ENCODE measurements at regions not wholly inside any gene's neighbourhood (a gene's known extent, or its start where the extent isn't known, plus 50 kb on each side); places are given as distances from the start of the nearest gene placed in this dataset.

DNA sequence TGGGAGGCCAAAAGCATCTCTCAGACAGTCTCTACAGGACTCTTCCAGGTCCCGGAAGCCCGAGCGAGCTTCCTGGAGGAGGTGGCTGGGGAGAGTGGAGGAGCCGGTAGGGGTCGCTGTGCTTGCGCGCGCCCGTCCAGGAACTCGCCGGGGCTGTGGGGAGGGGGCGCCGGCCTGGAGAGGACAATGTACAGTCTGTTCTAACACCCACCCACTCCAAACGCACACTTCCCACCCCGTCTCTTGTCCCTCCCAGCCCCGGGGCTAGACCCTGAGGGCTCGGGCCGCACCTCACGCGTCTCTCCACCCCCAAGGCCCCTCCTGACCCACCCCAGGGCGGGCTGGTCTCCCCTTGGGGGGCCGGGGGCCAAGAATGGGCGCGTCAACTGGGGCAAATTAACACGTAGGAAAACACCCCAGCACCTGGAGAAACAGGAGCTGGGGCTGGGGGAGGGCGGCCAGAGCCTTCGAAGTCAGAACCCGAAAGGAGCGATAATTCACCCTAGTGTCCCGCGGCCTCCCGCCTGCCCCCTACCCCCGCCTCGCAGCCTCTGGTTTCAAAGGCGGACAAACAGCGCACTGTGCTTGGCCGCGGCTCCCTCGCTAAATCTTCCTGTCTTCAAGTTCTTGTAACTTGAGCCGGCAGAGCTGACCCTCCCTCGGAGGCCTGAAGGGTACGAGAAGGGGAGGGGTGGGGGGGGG lies 103.2 kb upstream of the FOXP4 start:
- DNase-seq: peak; percentile 22
- H3K4me1 Mint-ChIP-seq: peaks cover 42% of the 10 kb centered on the region
- ChIA-PET POLR2A (interaction anchor here (0.5 kb wide), 1 partner anchor 439 kb away, joined by 3 read pairs; no protein-coding TSS in a partner anchor), CTCF (interaction anchor here (1.0 to 2.0 kb wide), 3 partner anchors 17 to 22 kb away, joined by 3 to 6 read pairs (median 4); no protein-coding TSS in a partner anchor)
- no peaks in the 10 kb centered on the region for H3K9me3 Mint-ChIP-seq
- intact Hi-C loops (cut with micrococcal nuclease): loop anchor here (5.0 kb wide), 1 partner anchor 104 kb away; the partner anchor contains the start of gene FOXP4
- H3K36me3 Mint-ChIP-seq (ENCODE audit: low read depth): no peaks in the 10 kb centered on the region
- H3K27me3 Mint-ChIP-seq: peaks cover 10% of the 10 kb centered on the region
- ATAC-seq (ENCODE audit: low read depth): no peak
- no peak overlapping the region for H3K4me3 Mint-ChIP-seq
- H3K27ac Mint-ChIP-seq: no peak overlapping the region
- TF ChIP-seq, protein P1, sequence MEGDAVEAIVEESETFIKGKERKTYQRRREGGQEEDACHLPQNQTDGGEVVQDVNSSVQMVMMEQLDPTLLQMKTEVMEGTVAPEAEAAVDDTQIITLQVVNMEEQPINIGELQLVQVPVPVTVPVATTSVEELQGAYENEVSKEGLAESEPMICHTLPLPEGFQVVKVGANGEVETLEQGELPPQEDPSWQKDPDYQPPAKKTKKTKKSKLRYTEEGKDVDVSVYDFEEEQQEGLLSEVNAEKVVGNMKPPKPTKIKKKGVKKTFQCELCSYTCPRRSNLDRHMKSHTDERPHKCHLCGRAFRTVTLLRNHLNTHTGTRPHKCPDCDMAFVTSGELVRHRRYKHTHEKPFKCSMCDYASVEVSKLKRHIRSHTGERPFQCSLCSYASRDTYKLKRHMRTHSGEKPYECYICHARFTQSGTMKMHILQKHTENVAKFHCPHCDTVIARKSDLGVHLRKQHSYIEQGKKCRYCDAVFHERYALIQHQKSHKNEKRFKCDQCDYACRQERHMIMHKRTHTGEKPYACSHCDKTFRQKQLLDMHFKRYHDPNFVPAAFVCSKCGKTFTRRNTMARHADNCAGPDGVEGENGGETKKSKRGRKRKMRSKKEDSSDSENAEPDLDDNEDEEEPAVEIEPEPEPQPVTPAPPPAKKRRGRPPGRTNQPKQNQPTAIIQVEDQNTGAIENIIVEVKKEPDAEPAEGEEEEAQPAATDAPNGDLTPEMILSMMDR (IDR thresholded peaks at IDR 0.05): peak; percentile 13

DNA sequence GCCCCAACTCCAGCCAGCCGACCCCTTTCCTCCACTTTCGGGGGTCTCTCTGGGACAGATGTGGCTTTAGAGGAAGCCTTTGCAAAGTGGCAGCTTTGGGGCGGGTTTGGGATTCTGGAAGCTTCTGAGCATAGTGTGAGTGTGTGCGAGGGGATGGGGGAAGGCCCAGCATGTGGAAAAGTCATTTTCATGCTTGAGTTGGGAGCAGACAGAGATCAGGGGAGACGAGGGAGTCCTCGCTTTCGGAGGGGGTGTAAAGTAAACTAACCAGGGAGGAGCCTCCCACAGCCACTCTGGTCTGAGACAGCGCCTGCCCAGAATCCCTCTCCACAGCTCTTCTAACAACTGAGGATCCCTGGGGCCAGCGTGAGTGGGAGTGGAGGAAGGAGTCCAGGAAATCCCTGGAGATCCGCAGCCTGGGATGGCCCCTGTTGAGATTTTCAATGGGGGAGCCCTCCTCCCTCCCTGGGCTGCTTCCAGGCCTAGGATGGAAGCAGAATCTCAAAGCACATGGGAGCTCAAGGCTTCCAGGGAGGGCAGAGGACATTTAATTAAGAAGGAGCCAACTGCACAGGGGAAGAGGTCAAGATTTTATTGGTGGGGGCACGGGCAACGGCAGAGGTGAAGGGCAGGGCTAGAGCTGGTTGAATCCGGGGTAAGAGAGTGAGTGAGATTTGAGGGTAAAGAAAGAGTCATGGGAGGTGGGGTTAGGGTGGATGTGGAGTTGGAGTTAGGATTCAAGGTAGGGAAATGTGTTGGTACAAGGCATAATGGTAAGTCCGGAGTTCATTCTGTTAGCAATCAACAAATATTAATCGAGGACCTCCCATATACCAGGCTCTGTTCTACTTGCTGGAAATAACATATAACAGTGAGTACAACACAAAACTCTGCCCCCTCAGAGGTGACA lies 102.3 kb upstream of the FOXP4 start:
- Mint-ChIP-seq H3K9me3 (no peaks in the 10 kb centered on the region), H3K27me3 (peaks cover 9% of the 10 kb centered on the region), H3K4me3 (no peak overlapping the region), H3K4me1 (peaks cover 42% of the 10 kb centered on the region), H3K27ac (no peak overlapping the region), H3K36me3 (ENCODE audit: low read depth) (no peaks in the 10 kb centered on the region)
- intact Hi-C loops (cut with micrococcal nuclease): loop anchor here (5.0 kb wide), 1 partner anchor 103 kb away; the partner anchor contains the start of gene FOXP4
- ChIA-PET POLR2A (interaction anchor here (0.5 to 1.3 kb wide), 3 partner anchors 13 to 238 kb away, joined by 3 to 6 read pairs (median 5); no protein-coding TSS in a partner anchor), CTCF (interaction anchor here (0.6 to 2.0 kb wide), 2 partner anchors 23 to 129 kb away, joined by 4 read pairs; no protein-coding TSS in a partner anchor)
- no peak for DNase-seq
- TF ChIP-seq, protein P1 (IDR thresholded peaks at IDR 0.05): no peak
- no peak for ATAC-seq (ENCODE audit: low read depth)

DNA sequence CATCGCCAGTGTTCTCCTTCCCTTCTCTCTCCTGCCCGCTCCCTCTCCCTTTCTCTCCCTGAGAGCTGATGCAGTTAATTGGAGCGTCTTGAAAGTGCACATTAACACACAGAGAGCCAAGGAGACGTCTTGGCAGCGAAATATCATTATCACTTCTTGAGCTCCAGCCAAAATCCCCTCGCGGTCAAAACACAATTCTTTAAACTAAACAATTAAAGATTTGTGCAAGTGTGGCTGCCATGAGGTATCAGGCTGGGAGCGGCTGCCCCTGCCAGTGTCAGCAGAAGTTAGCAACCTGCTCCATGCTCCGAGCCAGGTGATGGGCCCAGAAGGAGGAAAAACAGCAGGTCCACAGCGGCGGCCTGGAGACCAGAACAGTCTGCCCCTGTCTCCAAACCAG lies 100.9 kb upstream of the FOXP4 start:
- TF ChIP-seq, protein P1 (IDR thresholded peaks at IDR 0.05): no peak
- Mint-ChIP-seq H3K27me3 (peaks cover 9% of the 10 kb centered on the region), H3K36me3 (ENCODE audit: low read depth) (no peaks in the 10 kb centered on the region), H3K9me3 (no peaks in the 10 kb centered on the region), H3K4me3 (no peak overlapping the region), H3K4me1 (peaks cover 28% of the 10 kb centered on the region), H3K27ac (no peak overlapping the region)
- POLR2A ChIA-PET: interaction anchor here (1.3 kb wide), 1 partner anchor 17 kb away, joined by 5 read pairs; no protein-coding TSS in a partner anchor
- ATAC-seq (ENCODE audit: low read depth) (no peak), DNase-seq (no peak)
- CTCF ChIA-PET: interaction anchor here (1.2 kb wide), 1 partner anchor 24 kb away, joined by 3 read pairs; no protein-coding TSS in a partner anchor
- intact Hi-C loops (cut with micrococcal nuclease): no loop called here

DNA sequence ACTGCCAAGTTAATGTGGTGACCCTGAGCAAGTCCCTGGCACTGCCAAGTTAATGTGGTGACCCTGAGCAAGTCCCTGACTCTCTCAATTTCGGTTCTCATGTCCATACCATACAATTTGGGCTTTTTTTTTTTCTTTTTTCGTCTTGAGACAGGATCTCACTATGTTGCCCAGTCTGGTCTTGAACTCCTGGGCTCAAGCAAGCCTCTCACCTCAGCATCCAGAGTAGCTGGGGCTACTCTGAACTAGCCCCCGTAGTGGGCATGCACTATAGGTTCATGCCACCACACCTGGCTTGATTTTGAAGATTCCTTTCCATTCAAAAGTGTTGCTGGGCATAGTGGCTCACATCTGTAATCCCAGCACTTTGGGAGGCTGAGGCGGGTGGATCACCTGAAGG lies 100.0 kb upstream of the FOXP4 start:
- ChIA-PET POLR2A (no interaction called here), CTCF (interaction anchor here (1.2 kb wide), 1 partner anchor 25 kb away, joined by 3 read pairs; no protein-coding TSS in a partner anchor)
- no peak for ATAC-seq (ENCODE audit: low read depth)
- intact Hi-C loops (cut with micrococcal nuclease): no loop called here
- no peaks in the 10 kb centered on the region for H3K9me3 Mint-ChIP-seq
- H3K4me1 Mint-ChIP-seq: peaks cover 19% of the 10 kb centered on the region
- H3K27me3 Mint-ChIP-seq: peaks cover 9% of the 10 kb centered on the region
- no peaks in the 10 kb centered on the region for H3K36me3 Mint-ChIP-seq (ENCODE audit: low read depth)
- no peak for DNase-seq
- H3K4me3 Mint-ChIP-seq: no peak overlapping the region
- H3K27ac Mint-ChIP-seq: no peak overlapping the region
- TF ChIP-seq, protein P1 (IDR thresholded peaks at IDR 0.05): no peak
